OCI-LY7 (cell line): ENCODE measurements at regions not wholly inside any gene's neighbourhood (a gene's known extent, or its start where the extent isn't known, plus 50 kb on each side); places are given as distances from the start of the nearest gene placed in this dataset.

Experiments used
- BruUV-seq: library from RNA; stranded (reverse); fragments of 400-500 nt; replicated peaks from 2 replicates; lab custom pipeline; 2021; lab: Mats Ljungman, UMichigan
- CTCF ChIA-PET: fragments of 300-600 bp; sonication (Branson Sonifier 250); formaldehyde crosslinking; loops from one replicate; lab custom pipeline; 2022; ENCODE audit warnings: antibody characterized with exemption; ENCODE audit not compliant: unreplicated experiment; lab: Charles Lee
- POLR2A ChIA-PET: fragments of 300-600 bp; sonication (Branson Sonifier 250); formaldehyde crosslinking; loops from one replicate; lab custom pipeline; 2022; ENCODE audit warnings: antibody characterized with exemption; lab: Charles Lee
- DNase-seq: peaks from one replicate; pipeline ENCODE4 v3.0.0-alpha.2; 2015; ENCODE audit warnings: low spot score
- H2AFZ ChIP-seq: fragments of 200-600 bp; sonication (generic), shearing (Covaris generic); 2 replicates; pipeline ENCODE4 v1.6.1; 2014; ENCODE audit warnings: mild to moderate bottlenecking, antibody characterized with exemption, low read length, moderate library complexity
- H3K27ac ChIP-seq: fragments of 200-600 bp; sonication (generic); 2 replicates; pipeline ENCODE4 v1.5.1; 2014; ENCODE audit warnings: mixed run types, low read depth, mild to moderate bottlenecking, moderate library complexity, low read length, inconsistent platforms; ENCODE audit not compliant: poor library complexity, severe bottlenecking
- H3K36me3 ChIP-seq: fragments of 200-600 bp; sonication (generic); 2 replicates; pipeline ENCODE4 v1.6.1; 2014; ENCODE audit warnings: mild to moderate bottlenecking, antibody characterized with exemption, low read length, moderate library complexity, mixed read lengths; ENCODE audit not compliant: insufficient read depth
- H3K4me1 ChIP-seq: fragments of 200-600 bp; sonication (generic); 2 replicates; pipeline ENCODE4 v1.5.1; 2014; ENCODE audit warnings: mild to moderate bottlenecking, low read length; ENCODE audit not compliant: insufficient read depth, poor library complexity, severe bottlenecking
- H3K4me2 ChIP-seq: fragments of 200-600 bp; sonication (generic); 2 replicates; pipeline ENCODE4 v1.6.1; 2014; ENCODE audit warnings: mild to moderate bottlenecking, low read length
- H3K4me3 ChIP-seq: fragments of 200-600 bp; sonication (generic); 2 replicates; pipeline ENCODE4 v1.5.1; 2014; ENCODE audit warnings: mild to moderate bottlenecking, low read depth, low read length; ENCODE audit not compliant: poor library complexity, severe bottlenecking
- H3K79me2 ChIP-seq: fragments of 200-600 bp; sonication (generic); 2 replicates; pipeline ENCODE4 v1.6.1; 2016; ENCODE audit warnings: low read depth, mild to moderate bottlenecking, low read length, moderate library complexity, mixed read lengths; ENCODE audit not compliant: insufficient read depth
- H3K9me2 ChIP-seq: fragments of 200-600 bp; sonication (generic); 2 replicates; pipeline ENCODE4 v1.6.1; 2016; ENCODE audit warnings: mild to moderate bottlenecking, low read length, mixed read lengths; ENCODE audit not compliant: insufficient read depth
- H3K9me3 ChIP-seq: fragments of 200-600 bp; sonication (generic); 2 replicates; pipeline ENCODE4 v1.6.1; 2014; ENCODE audit warnings: mild to moderate bottlenecking, mixed run types, low read length, mixed read lengths
- H4K20me1 ChIP-seq: fragments of 200-600 bp; sonication (generic); 2 replicates; pipeline ENCODE4 v1.6.1; 2014; ENCODE audit warnings: mild to moderate bottlenecking, antibody characterized with exemption, low read length, moderate library complexity, mixed read lengths; ENCODE audit not compliant: insufficient read depth
- EZH2phosphoT487 ChIP-seq: fragments of 200-600 bp; sonication (generic); IDR thresholded peaks from 2 replicates; pipeline ENCODE4 v1.6.1; 2018; ENCODE audit warnings: low read depth, borderline replicate concordance, mild to moderate bottlenecking, mixed run types, antibody characterized with exemption, low read length, moderate library complexity, mixed read lengths
- intact Hi-C: fragments of 100-400 bp; cut with micrococcal nuclease; formaldehyde crosslinking; loops from one replicate; pipeline ENCODE4 v1.10.0; 2022; ENCODE audit not compliant: unreplicated experiment
- TF ChIP-seq, protein P1 (sequence below): fragments of 200-600 bp; sonication (generic); conservative IDR thresholded peaks from 2 replicates; pipeline ENCODE4 v1.5.1; 2014; ENCODE audit warnings: mild to moderate bottlenecking, antibody characterized with exemption, low read length, moderate library complexity, mixed read lengths

GRCh38 chr2:82172483-82172882 lies 1867.9 kb upstream of the LRRTM1 start:
- no peak overlapping the region for H3K4me2 ChIP-seq
- no peak overlapping the region for H3K27ac ChIP-seq
- DNase-seq, result no peak
- H4K20me1 ChIP-seq, result no peaks in the 10 kb centered on the region
- no peak overlapping the region for H3K4me3 ChIP-seq
- H3K79me2 ChIP-seq, result no peaks in the 10 kb centered on the region
- H2AFZ ChIP-seq, result no peak overlapping the region
- ChIA-PET POLR2A (no interaction called here), CTCF (no interaction called here)
- no peaks in the 10 kb centered on the region for H3K36me3 ChIP-seq
- H3K9me3 ChIP-seq, result no peaks in the 10 kb centered on the region
- no peaks in the 10 kb centered on the region for H3K9me2 ChIP-seq
- TF ChIP-seq, protein P1, sequence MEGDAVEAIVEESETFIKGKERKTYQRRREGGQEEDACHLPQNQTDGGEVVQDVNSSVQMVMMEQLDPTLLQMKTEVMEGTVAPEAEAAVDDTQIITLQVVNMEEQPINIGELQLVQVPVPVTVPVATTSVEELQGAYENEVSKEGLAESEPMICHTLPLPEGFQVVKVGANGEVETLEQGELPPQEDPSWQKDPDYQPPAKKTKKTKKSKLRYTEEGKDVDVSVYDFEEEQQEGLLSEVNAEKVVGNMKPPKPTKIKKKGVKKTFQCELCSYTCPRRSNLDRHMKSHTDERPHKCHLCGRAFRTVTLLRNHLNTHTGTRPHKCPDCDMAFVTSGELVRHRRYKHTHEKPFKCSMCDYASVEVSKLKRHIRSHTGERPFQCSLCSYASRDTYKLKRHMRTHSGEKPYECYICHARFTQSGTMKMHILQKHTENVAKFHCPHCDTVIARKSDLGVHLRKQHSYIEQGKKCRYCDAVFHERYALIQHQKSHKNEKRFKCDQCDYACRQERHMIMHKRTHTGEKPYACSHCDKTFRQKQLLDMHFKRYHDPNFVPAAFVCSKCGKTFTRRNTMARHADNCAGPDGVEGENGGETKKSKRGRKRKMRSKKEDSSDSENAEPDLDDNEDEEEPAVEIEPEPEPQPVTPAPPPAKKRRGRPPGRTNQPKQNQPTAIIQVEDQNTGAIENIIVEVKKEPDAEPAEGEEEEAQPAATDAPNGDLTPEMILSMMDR, result no peak
- no peak for TF ChIP-seq EZH2phosphoT487
- intact Hi-C loops, result no loop called here
- H3K4me1 ChIP-seq, result no peaks in the 10 kb centered on the region
- no TSS peak for BruUV-seq

DNA sequence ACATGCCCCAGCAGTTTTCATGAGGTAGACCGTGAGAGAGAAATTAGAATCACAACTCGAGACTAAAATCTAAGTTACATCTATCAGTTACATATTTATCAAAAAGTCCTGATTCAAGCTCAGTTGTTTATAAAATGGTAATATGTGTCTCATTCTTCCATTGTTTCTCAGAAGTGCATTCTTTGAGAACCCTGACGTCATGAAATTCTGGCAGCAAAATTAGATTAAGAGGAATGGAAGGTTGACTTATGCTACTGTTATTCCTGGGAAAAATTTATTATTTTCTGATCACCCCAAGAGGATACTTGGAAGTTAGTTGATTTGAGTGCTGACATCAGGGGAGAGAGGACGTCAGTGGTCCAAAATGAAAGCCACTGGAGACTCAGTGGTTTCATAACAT lies 1864.8 kb upstream of the LRRTM1 start:
- BruUV-seq, result no TSS peak
- ChIA-PET POLR2A (no interaction called here), CTCF (no interaction called here)
- DNase-seq, result no peak
- Histone ChIP-seq H3K9me2 (no peaks in the 10 kb centered on the region), H3K4me1 (no peaks in the 10 kb centered on the region), H3K4me2 (no peak overlapping the region), H3K79me2 (no peaks in the 10 kb centered on the region), H3K9me3 (no peaks in the 10 kb centered on the region), H2AFZ (no peak overlapping the region), H3K4me3 (no peak overlapping the region), H3K27ac (no peak overlapping the region), H4K20me1 (no peaks in the 10 kb centered on the region), H3K36me3 (no peaks in the 10 kb centered on the region)
- TF ChIP-seq, protein P1, result no peak
- intact Hi-C loops, result no loop called here

- CTCF ChIA-PET, result no interaction called here
- no peak overlapping the region for H3K27ac ChIP-seq
- no peak overlapping the region for H3K4me3 ChIP-seq
- DNase-seq, result no peak
- no peak overlapping the region for H3K4me2 ChIP-seq
- intact Hi-C loops, result no loop called here
- no peaks in the 10 kb centered on the region for H3K9me3 ChIP-seq
- no peaks in the 10 kb centered on the region for H3K36me3 ChIP-seq
- H4K20me1 ChIP-seq, result no peaks in the 10 kb centered on the region
- H2AFZ ChIP-seq, result no peak overlapping the region
- TF ChIP-seq EZH2phosphoT487, result no peak
- TF ChIP-seq, protein P1, result no peak
- H3K4me1 ChIP-seq, result no peaks in the 10 kb centered on the region
- POLR2A ChIA-PET, result no interaction called here
- no peaks in the 10 kb centered on the region for H3K9me2 ChIP-seq
- H3K79me2 ChIP-seq, result no peaks in the 10 kb centered on the region
- no TSS peak for BruUV-seq
These were observed 1860.8 kb upstream of the LRRTM1 start for GRCh38 chr2:82165377-82165776.
